ENCODE measurements at regions not wholly inside any gene's neighbourhood (a gene's known extent, or its start where the extent isn't known, plus 50 kb on each side); places are given as distances from the start of the nearest gene placed in this dataset.

DNA sequence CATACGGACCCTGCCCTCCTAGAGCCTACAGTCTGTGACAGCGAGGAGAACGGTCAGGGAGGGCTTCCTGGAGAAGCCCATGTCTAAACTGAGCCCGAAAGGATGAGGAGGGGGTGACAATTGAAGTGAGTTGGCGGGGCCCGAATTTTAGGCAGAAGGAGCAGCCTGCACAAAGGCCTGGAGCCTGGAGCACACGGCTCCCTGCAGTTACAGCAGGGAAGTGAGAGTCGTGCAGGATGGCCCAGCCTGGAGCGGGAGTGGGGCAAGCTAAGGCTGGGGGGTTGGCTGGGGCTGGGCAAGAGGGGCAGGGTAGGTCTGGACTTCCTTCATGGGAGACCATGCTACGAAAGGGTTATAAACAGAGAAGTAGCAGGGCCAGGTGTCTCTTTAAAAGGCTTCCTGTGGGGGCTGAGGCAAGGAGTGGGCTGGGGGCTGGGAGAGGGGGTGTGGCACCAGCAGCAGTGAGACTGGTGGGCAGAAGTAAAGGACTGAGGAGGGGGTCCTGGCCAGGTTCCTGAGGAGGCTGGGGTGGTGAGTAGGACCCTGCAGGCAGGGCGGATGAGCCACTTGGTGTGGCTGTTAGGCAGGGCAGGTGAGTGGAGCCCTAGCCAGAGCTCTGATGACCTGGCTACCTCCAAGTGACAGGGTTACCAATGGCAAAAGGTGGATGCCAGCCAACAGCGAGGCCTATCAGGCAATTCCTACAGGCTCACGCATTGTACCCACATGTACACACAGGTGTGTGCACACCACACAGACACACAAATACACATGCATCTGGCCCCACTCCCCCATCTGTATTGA lies 119.2 kb downstream of the MRPL14 start:
- H3K4me1 ChIP-seq (ENCODE audit: control insufficient read depth in 1 of 2, extremely low read depth in 1 of 2, insufficient read depth in 2 of 2, low read length in 2 of 2), result peaks cover 0 to 7% of the 10 kb centered on the region in 2 experiments
- WGBS (ENCODE audit: insufficient coverage), result 80% methylated on average over 9 of the region's 13 CpGs
- Mint-ChIP-seq H3K4me1 (peaks cover 0 to 5% (median 0%) of the 10 kb centered on the region in 3 donors), H3K9me3 (no peaks in the 10 kb centered on the region), H3K27ac (no peak overlapping the region), H3K4me3 (no peak overlapping the region), H3K27me3 (peaks cover 28 to 48% of the 10 kb centered on the region in 2 donors), H3K36me3 (no peaks in the 10 kb centered on the region)
- no peaks in the 10 kb centered on the region for H3K36me3 ChIP-seq (ENCODE audit: control insufficient read depth in 2 of 2, extremely low read depth in 1 of 2, insufficient read depth in 1 of 2, low read length in 1 of 2)
- peaks cover 2 to 65% of the 10 kb centered on the region in 2 experiments for H3K27me3 ChIP-seq (replicated peaks in 1 of 2; ENCODE audit: control insufficient read depth in 2 of 2, extremely low read depth in 1 of 2, insufficient read depth in 2 of 2, low read length in 1 of 2)
- no peaks in the 10 kb centered on the region for H3K9me3 ChIP-seq
- CTCF ChIA-PET, result interaction anchor here in 1 of 2 donors (0.6 kb wide), 1 partner anchor 239 kb away, joined by 4 read pairs; no protein-coding TSS in a partner anchor
- H3K27ac ChIP-seq (ENCODE audit: low read length), result no peak overlapping the region
- no peak overlapping the region for H3K4me3 ChIP-seq (ENCODE audit: control insufficient read depth in 1 of 2, extremely low read depth in 1 of 2, low read length in 1 of 2)
- POLR2A ChIA-PET, result no interaction called here
- ATAC-seq (replicated peaks in 1 of 4), result no peak
- DNase-seq, result no peak

DNA sequence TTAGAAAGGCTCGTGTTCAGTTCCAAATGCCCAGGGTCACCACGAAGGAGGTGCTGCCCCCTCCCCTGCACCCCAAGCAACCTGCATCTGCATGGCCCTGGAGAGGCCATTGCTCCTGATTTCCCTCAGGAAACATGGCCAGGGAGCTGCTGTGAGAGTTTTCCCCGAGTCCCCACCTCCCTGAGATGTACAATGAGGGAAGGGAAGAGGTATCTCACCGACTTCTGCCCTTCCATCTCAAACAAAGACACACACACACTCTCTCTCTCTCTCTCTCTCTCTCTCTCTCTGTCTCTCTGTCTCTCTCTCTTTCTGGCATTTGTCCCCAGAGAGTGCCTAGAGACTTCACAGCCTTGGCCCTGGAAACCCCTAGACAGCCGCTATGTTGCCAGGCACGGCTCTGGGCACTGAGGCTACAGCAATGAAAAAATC lies 120.4 kb downstream of the MRPL14 start:
- CTCF ChIA-PET, result no interaction called here
- Histone ChIP-seq H3K9me3 (no peaks in the 10 kb centered on the region), H3K36me3 (ENCODE audit: control insufficient read depth in 2 of 2, extremely low read depth in 1 of 2, insufficient read depth in 1 of 2, low read length in 1 of 2) (no peaks in the 10 kb centered on the region), H3K27me3 (replicated peaks in 1 of 2; ENCODE audit: control insufficient read depth in 2 of 2, extremely low read depth in 1 of 2, insufficient read depth in 2 of 2, low read length in 1 of 2) (peaks cover 2 to 71% of the 10 kb centered on the region in 2 experiments), H3K4me1 (ENCODE audit: control insufficient read depth in 1 of 2, extremely low read depth in 1 of 2, insufficient read depth in 2 of 2, low read length in 2 of 2) (peaks cover 0 to 18% of the 10 kb centered on the region in 2 experiments), H3K27ac (ENCODE audit: low read length) (no peak overlapping the region), H3K4me3 (ENCODE audit: control insufficient read depth in 1 of 2, extremely low read depth in 1 of 2, low read length in 1 of 2) (no peak overlapping the region)
- POLR2A ChIA-PET, result no interaction called here
- Mint-ChIP-seq H3K27me3 (peaks cover 28 to 52% of the 10 kb centered on the region in 2 donors), H3K4me3 (no peak overlapping the region), H3K27ac (no peak overlapping the region), H3K9me3 (no peaks in the 10 kb centered on the region), H3K36me3 (no peaks in the 10 kb centered on the region), H3K4me1 (peaks cover 0 to 5% (median 2%) of the 10 kb centered on the region in 3 donors)
- no peak for DNase-seq
- 78% methylated on average over 2 of the region's 6 CpGs for WGBS (ENCODE audit: insufficient coverage)
- ATAC-seq (replicated peaks in 1 of 4), result no peak

DNA sequence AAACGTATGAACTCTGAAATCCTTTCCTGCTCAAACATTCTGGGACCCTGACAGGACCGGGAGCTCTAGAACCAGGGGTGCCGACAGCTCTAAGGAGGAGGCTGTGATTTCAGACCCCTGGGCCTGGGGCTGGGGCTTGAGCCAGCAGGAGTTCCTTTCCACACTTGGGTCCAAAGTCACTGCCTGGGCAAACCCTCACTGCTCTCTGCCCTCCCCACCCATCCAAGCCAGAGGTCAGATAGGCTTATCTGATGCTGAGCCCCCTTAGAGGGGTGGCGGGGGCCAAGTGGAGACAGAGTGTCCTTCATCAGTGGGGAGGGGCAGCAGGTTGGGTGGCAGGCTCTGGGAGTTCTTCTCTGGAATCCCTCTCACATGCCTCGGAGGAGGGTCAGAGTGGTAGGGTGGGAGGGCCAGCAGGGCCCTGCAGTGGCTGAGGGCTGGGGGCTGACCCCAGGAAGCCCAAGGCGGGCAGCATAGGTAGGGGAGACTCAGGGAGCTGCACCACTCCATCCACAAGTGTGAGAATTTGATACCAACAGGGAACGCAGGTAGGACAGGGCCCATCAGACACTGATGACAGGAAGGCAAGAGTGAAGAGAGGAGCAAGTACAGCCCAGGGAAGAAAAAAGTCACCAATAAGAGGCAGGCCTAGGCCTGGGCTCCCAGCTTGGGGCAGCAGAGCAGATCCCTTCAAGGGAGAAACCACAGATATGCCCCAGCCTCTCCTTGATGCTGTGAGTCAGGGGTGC lies 121.0 kb downstream of the MRPL14 start:
- H3K9me3 ChIP-seq, result no peaks in the 10 kb centered on the region
- H3K36me3 ChIP-seq (ENCODE audit: control insufficient read depth in 2 of 2, extremely low read depth in 1 of 2, insufficient read depth in 1 of 2, low read length in 1 of 2), result no peaks in the 10 kb centered on the region
- H3K27me3 ChIP-seq (replicated peaks in 1 of 2; ENCODE audit: control insufficient read depth in 2 of 2, extremely low read depth in 1 of 2, insufficient read depth in 2 of 2, low read length in 1 of 2), result peaks cover 2 to 77% of the 10 kb centered on the region in 2 experiments
- Mint-ChIP-seq H3K4me3 (no peak overlapping the region), H3K27me3 (peaks cover 32 to 55% of the 10 kb centered on the region in 2 donors), H3K36me3 (no peaks in the 10 kb centered on the region), H3K27ac (no peak overlapping the region), H3K9me3 (no peaks in the 10 kb centered on the region), H3K4me1 (peaks cover 0 to 7% (median 2%) of the 10 kb centered on the region in 3 donors)
- 73% methylated on average over 4 of the region's 7 CpGs for WGBS (ENCODE audit: insufficient coverage)
- H3K27ac ChIP-seq (ENCODE audit: low read length), result no peak overlapping the region
- ChIA-PET POLR2A (no interaction called here), CTCF (no interaction called here)
- DNase-seq (no peak), ATAC-seq (replicated peaks in 1 of 4) (no peak)
- no peak overlapping the region for H3K4me3 ChIP-seq (ENCODE audit: control insufficient read depth in 1 of 2, extremely low read depth in 1 of 2, low read length in 1 of 2)
- peaks cover 0 to 19% of the 10 kb centered on the region in 2 experiments for H3K4me1 ChIP-seq (ENCODE audit: control insufficient read depth in 1 of 2, extremely low read depth in 1 of 2, insufficient read depth in 2 of 2, low read length in 2 of 2)

DNA sequence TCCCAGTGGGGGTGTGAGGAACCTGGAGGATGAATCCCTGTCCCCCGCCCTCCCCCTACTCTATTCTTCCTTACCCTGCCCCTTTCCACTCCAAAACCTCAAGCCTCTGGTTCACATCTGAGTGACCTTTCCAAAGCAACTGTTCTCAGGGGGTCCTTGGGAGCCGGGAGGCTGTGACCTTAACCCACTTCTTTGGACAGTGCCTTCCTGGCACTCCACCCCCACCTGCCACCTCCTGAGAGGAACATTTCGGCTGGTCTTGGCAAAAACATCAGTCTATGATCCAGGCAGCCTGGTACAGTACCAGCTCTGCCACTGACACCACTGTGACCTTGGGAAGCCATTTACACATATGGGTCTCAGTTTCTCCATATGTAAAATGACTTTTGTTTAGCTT lies 121.7 kb downstream of the MRPL14 start:
- Histone ChIP-seq H3K4me1 (ENCODE audit: control insufficient read depth in 1 of 2, extremely low read depth in 1 of 2, insufficient read depth in 2 of 2, low read length in 2 of 2) (peaks cover 0 to 24% of the 10 kb centered on the region in 2 experiments), H3K9me3 (no peaks in the 10 kb centered on the region), H3K36me3 (ENCODE audit: control insufficient read depth in 2 of 2, extremely low read depth in 1 of 2, insufficient read depth in 1 of 2, low read length in 1 of 2) (no peaks in the 10 kb centered on the region), H3K4me3 (ENCODE audit: control insufficient read depth in 1 of 2, extremely low read depth in 1 of 2, low read length in 1 of 2) (no peak overlapping the region), H3K27ac (ENCODE audit: low read length) (no peak overlapping the region), H3K27me3 (replicated peaks in 1 of 2; ENCODE audit: control insufficient read depth in 2 of 2, extremely low read depth in 1 of 2, insufficient read depth in 2 of 2, low read length in 1 of 2) (peaks cover 2 to 81% of the 10 kb centered on the region in 2 experiments)
- Mint-ChIP-seq H3K27me3 (peaks cover 37 to 57% of the 10 kb centered on the region in 2 donors), H3K27ac (no peak overlapping the region), H3K9me3 (no peaks in the 10 kb centered on the region), H3K4me3 (no peak overlapping the region), H3K36me3 (no peaks in the 10 kb centered on the region), H3K4me1 (peaks cover 3 to 7% (median 5%) of the 10 kb centered on the region in 3 donors)
- no peak for DNase-seq
- no peak for ATAC-seq (replicated peaks in 1 of 4)
- CTCF ChIA-PET, result no interaction called here
- POLR2A ChIA-PET, result interaction anchor here in 1 of 2 donors (0.5 kb wide), 1 partner anchor 935 kb away, joined by 3 read pairs; no protein-coding TSS in a partner anchor
- 50% methylated on average over 1 of the region's 3 CpGs for WGBS (ENCODE audit: insufficient coverage)

DNA sequence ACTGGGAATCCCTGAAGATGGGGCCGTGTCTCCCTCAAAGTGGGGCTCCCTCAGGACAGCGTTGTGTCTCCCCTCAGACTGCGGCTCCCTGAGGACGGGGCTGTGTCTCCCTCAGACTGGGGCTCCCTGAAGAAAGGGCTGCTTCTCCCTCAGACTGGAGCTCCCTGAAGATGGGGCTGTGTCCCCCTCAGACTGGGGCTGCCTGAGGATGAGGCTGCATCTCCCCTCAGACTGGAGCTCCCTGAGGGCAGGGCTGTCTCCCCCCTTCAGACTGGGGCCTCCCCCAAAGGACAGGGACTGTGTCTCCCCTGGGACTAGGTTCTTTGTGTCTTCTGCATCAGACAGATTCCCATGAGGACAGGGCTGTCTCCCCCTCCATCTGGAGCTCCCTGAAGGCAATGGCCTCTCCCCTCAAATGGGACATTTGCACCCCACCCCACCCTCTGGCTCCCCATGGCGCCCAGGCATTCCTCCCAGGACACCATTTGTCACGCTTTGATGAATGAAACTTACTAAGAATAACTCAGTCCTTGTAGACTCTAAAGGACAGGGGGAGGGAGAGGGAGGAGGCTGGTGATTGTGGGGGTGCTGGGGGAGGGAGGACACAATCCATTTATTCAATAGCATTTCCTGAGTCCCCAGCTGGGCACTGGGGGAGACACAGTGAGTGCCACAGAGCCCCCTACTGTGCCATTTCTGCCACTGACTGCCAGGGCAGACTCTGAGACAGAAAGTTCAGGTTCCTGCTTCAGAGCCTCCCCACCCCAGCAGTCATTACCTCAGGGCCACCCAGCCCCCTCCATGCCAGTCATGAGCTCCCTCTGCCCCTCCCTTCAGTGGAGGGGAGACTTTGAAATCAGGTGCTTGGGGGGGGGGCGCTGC lies 122.4 kb downstream of the MRPL14 start:
- H3K36me3 Mint-ChIP-seq, result no peaks in the 10 kb centered on the region
- WGBS (ENCODE audit: insufficient coverage), result 69% methylated on average over 4 of the region's 7 CpGs
- CTCF ChIA-PET, result no interaction called here
- H3K4me3 ChIP-seq (ENCODE audit: control insufficient read depth in 1 of 2, extremely low read depth in 1 of 2, low read length in 1 of 2), result no peak overlapping the region
- H3K27ac Mint-ChIP-seq, result no peak overlapping the region
- no peak for ATAC-seq (replicated peaks in 1 of 4)
- H3K27me3 Mint-ChIP-seq, result peaks cover 39 to 63% of the 10 kb centered on the region in 2 donors
- H3K36me3 ChIP-seq (ENCODE audit: control insufficient read depth in 2 of 2, extremely low read depth in 1 of 2, insufficient read depth in 1 of 2, low read length in 1 of 2), result no peaks in the 10 kb centered on the region
- peak in 1 of 35 experiments; percentile 11 for DNase-seq
- no peaks in the 10 kb centered on the region for H3K9me3 ChIP-seq
- no peak overlapping the region for H3K27ac ChIP-seq (ENCODE audit: low read length)
- POLR2A ChIA-PET, result interaction anchor here in 1 of 2 donors (0.5 kb wide), 1 partner anchor 935 kb away, joined by 3 read pairs; no protein-coding TSS in a partner anchor
- peaks cover 0 to 28% of the 10 kb centered on the region in 2 experiments for H3K4me1 ChIP-seq (ENCODE audit: control insufficient read depth in 1 of 2, extremely low read depth in 1 of 2, insufficient read depth in 2 of 2, low read length in 2 of 2)
- no peaks in the 10 kb centered on the region for H3K9me3 Mint-ChIP-seq
- H3K4me3 Mint-ChIP-seq, result peak overlapping the region in 1 of 3 donors; percentile 62
- peaks cover 2 to 85% of the 10 kb centered on the region in 2 experiments for H3K27me3 ChIP-seq (replicated peaks in 1 of 2; ENCODE audit: control insufficient read depth in 2 of 2, extremely low read depth in 1 of 2, insufficient read depth in 2 of 2, low read length in 1 of 2)
- peaks cover 4 to 10% (median 9%) of the 10 kb centered on the region in 3 donors for H3K4me1 Mint-ChIP-seq

DNA sequence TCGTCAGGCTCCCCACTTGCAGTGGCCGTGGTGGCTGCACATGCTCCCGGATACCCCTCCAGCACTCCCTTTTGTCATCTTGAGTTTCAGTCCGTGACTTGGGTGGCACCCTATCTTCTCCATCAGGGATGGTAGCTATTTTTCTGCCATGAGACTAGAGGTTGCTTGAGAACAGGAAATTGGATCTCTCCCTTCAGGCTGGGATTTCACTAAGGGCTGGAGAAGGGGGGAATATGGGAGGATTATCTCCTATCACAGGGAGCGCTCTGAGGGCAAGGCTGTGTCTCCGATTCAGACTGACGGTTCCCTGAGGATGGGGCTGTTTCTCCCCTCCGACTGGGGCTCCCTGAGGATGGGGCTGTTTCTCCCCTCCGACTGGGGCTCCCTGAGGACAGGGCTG lies 123.1 kb downstream of the MRPL14 start:
- H3K27ac ChIP-seq (ENCODE audit: low read length), result no peak overlapping the region
- peaks cover 34 to 66% of the 10 kb centered on the region in 2 donors for H3K27me3 Mint-ChIP-seq
- no peak overlapping the region for H3K27ac Mint-ChIP-seq
- H3K9me3 Mint-ChIP-seq, result no peaks in the 10 kb centered on the region
- ChIA-PET CTCF (interaction anchor here in 1 of 2 donors (0.6 kb wide), 1 partner anchor 210 kb away, joined by 3 read pairs; no protein-coding TSS in a partner anchor), POLR2A (no interaction called here)
- H3K36me3 ChIP-seq (ENCODE audit: control insufficient read depth in 2 of 2, extremely low read depth in 1 of 2, insufficient read depth in 1 of 2, low read length in 1 of 2), result no peaks in the 10 kb centered on the region
- H3K36me3 Mint-ChIP-seq, result no peaks in the 10 kb centered on the region
- ATAC-seq (replicated peaks in 1 of 4) (no peak), DNase-seq (no peak)
- peak overlapping the region in 1 of 3 donors; percentile 62 for H3K4me3 Mint-ChIP-seq
- peaks cover 4 to 10% (median 9%) of the 10 kb centered on the region in 3 donors for H3K4me1 Mint-ChIP-seq
- no peaks in the 10 kb centered on the region for H3K9me3 ChIP-seq
- H3K4me1 ChIP-seq (ENCODE audit: control insufficient read depth in 1 of 2, extremely low read depth in 1 of 2, insufficient read depth in 2 of 2, low read length in 2 of 2), result peaks cover 0 to 28% of the 10 kb centered on the region in 2 experiments
- 69% methylated on average over 7 of the region's 9 CpGs for WGBS (ENCODE audit: insufficient coverage)
- no peak overlapping the region for H3K4me3 ChIP-seq (ENCODE audit: control insufficient read depth in 1 of 2, extremely low read depth in 1 of 2, low read length in 1 of 2)
- H3K27me3 ChIP-seq (replicated peaks in 1 of 2; ENCODE audit: control insufficient read depth in 2 of 2, extremely low read depth in 1 of 2, insufficient read depth in 2 of 2, low read length in 1 of 2), result peaks cover 2 to 89% of the 10 kb centered on the region in 2 experiments
